NCI-H1092 (cell line): ENCODE measurements at regions not wholly inside any gene's neighbourhood (a gene's known extent, or its start where the extent isn't known, plus 50 kb on each side); places are given as distances from the start of the nearest gene placed in this dataset.
"Not testable (repeated sequence)": the region's sequence is repeated elsewhere in the genome, so short reads cannot be mapped to it uniquely, and the experiment has no call there.

ENCODE experiments used
- DNase-seq: peaks from one replicate; lab custom pipeline; 2025; lab: John Stamatoyannopoulos, UW

DNA sequence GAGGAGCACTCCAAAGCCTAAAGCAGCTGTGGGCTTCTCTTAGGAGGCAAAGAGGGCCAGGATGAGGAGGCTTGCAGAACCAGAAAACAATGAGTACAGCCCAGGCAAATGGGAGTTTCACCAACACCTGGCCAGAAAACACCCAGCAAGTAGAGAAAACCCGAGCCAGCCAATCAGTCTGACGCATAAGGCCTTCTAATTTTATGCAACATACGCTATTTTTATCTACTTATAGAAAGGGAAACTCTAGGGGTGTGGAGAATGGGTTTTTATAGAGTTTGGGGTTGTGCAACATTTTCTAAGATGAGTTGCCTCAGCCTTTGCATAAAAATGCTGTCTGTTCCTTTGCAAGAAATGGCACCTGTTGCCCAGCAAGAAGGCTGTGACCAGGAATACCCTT, 529.0 kb upstream of the CDH5 start:
- DNase-seq: no peak

DNA sequence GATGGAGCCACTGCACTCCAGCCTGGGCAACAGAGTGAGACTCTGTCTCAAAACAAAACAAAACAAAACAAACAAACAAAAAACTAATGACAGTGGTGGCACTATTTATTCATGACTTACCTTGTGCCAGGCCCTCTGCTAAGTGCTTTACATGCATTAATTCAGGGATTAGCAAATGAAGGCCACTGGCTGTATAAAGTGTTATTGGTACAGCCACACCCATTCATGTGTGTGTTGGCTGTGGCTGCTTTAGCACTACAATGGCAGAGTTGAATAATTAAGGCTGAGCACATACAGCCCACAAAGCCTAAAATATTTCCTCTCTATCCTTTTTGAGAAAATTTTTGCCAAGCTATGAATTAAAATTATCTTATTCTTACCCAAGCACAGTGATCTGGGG, 531.8 kb upstream of the CDH5 start:
- no peak for DNase-seq

GRCh38 chr16:65833171-65833871, 533.2 kb upstream of the CDH5 start:
- DNase-seq: no peak

- DNase-seq: no peak
Observed at GRCh38 chr16:65832679-65833078, 533.8 kb upstream of the CDH5 start.

DNA sequence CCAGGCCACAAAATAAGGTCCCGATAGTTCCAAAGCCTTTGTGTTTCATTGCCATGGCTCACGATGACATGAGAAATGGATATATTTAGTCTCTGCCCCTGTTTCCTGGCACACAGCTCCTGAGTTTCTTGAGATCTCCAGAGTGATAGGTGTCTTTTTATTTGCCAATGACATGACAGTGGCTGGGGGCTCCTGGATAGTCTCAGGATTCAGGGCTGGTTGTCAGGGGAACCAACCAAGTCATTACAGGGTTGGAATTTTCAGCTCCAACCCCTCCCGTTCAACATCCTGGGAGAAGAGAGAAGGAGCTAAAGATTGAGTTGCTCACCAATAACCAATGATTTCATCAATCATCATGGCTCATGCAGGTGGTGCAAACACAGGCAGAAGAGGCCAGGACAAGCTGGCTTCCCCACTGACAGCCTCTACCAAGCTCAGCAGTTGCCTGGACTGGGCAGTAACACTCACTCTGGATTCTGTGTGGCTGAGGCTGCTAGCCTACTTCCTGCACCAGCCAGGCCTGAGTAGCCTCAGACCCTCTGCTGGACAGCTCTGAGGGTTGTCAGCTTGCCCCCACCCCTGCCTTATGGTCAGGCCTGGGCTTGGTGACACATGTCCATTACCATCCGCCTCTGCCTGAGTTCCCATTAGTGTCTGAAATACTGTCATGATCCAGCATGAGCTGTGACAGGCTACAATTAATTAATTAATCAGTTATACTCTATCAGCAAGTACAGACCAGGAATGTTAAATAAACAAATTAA, 534.4 kb upstream of the CDH5 start:
- no peak for DNase-seq

DNA sequence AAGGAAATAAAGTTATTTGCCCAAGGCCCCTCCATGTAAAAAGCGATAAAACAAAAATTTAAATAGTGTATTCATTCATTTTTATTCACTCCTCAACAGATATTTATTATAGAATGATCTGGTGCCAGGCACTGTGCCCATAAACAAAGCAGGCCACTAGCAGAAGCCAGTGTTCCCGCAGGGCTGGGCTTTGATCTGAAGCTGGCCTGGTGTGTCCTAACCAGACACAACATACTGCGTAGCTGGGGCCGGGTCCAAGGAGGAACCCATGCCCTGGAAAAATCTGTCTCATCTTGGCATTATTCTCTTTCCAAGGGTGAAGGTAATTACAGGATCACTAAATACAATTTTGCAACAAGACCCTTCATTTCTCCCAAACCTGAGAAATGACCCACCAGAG, 537.4 kb upstream of the CDH5 start:
- DNase-seq: no peak

DNA sequence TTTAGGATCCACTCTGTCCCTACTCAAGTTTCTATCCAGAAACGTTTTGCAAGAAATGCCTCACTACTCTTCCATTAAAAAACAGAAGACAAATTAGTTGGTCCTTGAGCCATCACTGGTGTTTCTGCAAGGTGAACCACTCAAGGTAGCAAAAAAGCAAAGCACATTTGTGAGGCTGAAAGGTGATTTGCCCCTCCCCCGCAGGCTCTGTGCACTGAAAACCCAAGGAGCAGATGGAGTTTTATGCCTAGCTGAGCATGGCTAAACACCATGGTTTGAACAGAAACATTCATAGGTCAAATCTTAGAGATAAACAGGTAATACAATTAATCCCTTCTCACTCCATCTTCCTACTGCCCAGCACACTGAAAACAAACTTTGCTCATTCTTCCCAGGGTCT, 538.2 kb upstream of the CDH5 start:
- DNase-seq: no peak

DNA sequence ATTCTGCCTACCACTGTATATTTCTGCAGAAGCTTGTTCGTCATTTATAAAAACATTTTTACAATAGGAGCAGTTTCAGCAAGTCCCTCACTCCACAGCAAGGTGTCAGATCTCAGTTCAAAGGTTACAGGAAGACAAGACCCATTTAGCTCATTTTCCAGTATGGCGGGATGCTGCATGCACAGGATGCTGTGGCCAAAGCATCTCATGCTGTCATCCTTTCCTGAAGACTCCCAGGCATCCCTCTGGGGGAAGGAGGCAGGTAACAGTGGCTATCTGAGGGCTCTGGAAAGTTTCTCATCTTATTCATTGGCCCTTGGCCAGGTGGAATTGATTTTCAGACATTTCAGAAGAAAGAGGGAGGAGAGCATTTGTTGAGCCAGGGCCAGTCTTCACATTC, 539.3 kb upstream of the CDH5 start:
- DNase-seq: no peak

DNA sequence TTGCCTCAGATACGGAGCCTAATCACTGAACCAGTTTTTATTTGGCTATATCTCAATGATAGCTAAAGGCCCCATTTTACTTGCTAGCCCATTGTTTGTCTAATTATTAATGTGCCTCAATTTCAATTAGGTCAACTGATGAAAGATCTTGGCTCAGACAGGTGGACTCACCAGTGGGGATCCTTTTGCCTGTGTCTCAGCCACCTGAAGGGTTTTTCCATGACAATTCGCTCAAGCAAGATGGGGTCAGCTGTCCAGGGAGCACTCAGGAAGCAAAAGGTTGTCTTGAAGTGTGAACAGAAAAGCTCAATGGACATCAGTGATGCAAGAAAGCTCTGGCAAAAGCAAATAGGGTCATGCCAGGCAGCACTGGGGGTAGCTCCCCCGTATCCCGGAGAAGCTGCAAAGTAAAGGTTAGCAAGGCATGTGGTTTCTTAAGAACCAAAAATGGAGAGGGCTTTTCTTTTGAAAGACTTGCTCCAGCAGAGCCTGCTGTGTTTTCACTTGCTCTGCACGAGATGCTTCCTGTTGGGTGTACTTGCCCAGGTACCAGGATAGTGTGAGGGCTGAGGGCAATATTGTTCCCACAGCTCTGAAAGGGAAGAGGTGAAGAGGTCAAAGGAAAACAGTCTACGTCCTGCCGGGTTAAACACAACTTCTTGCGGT, 541.2 kb upstream of the CDH5 start:
- no peak for DNase-seq

DNA sequence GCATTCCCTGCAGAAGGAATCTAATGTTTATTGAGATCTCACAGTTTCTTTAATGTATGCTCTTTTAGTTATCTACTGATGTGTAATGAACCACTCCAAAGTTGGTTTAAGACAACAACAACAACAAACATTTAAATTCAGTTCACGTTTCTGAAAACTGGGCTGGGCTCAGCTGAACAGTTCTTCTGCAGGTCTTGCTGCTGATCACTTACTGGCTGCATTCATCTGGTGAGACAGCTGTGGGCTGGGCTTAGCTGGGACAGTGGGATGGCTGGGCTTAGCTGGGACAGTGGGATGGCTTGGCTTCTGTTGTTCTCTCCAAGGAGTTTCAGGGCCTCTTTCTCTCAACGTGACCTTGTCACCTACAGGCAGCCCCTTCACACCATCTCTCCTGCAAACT, 544.3 kb upstream of the CDH5 start:
- no peak for DNase-seq

DNA sequence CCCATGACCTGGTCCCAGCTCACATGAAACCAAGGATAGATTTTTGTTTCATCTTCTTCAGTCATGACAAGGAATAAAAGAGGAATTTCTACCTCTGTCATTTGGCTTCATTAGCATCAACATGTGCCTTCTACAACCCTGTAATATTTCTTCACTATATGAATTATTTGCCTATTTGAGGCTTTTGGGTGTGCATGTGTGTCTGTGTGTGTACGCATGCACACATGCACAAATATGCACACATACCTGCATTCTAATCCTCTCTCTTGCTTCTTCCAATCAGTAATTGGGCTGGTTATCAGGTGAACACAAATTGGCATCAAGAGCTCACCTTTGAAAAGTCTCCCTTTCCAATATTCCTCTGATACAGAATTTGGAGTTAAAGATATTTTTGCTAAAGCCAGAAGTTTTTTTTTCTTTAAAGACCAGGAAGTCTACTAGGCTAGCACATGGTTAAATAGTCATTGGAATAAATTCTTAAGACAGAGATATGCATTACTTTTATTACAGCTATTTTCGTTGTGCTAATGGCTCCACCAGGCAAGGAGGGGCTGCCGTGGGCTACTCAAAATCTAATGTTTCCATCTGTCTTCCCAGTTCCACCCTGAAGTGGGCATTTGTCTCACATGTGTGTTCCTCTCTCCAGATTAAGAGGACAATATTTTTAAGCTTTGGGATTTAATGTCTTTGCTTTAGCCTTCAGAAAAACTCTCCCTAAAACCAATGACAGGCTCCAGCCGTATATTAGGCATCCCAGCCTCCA, 547.2 kb upstream of the CDH5 start:
- no peak for DNase-seq

- no peak for DNase-seq
Observed at GRCh38 chr16:65817799-65818198, 548.7 kb upstream of the CDH5 start.

DNA sequence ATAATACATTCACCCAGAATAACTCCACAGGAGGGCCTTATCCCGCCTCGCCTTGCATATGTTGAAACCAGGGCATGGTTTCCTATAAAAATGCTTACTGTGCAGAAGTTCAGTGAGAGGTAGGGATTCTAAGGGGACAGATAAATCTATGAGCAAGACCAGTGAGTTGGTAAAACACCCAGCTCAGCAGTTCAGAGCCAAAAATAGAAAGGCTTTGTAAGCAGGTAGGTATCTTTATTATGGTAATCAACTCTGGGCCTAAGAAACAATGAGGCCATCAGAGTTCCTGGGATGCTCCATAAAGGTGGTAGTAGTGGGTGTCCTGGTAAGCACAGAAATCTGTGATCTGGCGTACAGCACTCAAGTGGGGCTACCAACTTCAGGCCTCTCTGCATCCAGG, 549.4 kb upstream of the CDH5 start:
- no peak for DNase-seq

DNA sequence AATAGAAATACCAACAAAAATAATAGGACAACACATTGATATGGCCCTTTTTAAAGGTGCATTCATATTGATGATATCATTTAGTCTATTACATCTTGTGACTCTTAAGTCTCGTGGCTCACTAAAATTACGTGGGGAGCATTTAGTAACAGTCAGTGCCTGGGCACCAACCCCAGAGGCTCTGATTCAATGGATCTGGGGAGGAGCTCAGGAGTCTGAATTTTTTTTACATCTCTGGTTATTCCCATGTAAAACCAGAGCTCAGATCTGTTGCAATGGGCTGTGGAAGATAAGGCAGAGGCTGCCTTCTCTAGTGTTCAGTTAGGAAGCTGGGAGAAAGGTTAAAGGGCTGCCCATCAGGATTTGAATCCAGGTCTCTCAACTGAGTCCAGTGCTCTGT, 549.9 kb upstream of the CDH5 start:
- DNase-seq: no peak

DNA sequence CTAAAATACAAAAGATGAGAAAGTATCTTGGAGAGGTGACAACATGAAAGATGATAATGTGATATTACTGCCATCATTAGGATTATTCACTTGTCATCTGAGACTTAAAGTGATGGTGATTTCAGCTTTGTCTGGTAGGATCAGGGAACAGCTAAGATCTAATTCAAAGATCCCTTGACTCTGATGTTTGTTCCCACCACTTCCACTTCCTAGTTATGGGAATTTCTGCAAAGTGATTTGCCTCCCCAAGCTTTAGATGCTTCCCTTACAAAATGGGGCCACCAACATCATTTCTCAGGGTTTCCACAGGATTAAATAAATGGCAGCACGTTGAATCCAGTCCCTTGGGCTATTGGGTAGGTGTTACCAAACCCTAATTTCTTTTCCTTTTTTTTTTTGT, 550.8 kb upstream of the CDH5 start:
- no peak for DNase-seq

DNA sequence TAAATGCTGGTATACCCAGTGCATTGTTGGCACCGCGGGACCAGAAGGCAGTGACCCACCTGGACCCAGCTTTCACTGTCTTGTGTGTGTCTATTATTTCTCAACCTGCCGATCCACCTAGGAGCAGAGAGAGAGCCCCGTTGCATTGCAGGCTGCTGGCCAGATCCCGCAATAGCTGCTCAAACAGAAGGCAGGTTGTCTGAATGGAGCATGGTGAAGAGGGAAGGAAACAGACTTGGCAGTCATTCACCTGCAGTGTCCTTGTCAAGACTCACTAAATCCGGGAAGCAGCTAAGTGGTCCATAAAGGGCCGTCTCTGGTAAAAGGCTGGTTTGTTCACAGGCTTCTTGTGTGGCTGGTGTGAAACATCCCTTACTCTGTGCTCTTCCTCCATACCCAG, 552.6 kb upstream of the CDH5 start:
- peak; percentile 8 for DNase-seq

- DNase-seq: peak; percentile 5
Observed at GRCh38 chr16:65809627-65810026, 556.9 kb upstream of the CDH5 start.

DNA sequence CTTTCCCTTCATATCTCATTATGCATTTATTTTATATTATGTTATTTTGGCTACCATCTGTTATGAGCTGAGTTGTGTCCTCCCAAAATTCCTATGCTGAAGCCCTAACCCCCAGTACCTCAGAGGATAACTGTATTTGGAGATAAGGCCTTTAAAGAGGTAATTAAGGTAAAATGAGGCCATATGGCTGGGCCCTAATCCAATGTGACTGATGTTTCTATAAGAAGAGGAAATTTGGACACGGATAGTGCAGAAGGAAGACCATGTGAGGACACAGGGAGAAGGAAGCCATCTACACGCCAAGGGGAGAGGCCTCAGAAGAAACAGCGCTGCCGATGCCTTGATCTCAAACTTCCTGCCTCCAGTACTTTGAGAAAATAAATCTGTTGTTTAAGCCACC, 557.7 kb upstream of the CDH5 start:
- no peak for DNase-seq

DNA sequence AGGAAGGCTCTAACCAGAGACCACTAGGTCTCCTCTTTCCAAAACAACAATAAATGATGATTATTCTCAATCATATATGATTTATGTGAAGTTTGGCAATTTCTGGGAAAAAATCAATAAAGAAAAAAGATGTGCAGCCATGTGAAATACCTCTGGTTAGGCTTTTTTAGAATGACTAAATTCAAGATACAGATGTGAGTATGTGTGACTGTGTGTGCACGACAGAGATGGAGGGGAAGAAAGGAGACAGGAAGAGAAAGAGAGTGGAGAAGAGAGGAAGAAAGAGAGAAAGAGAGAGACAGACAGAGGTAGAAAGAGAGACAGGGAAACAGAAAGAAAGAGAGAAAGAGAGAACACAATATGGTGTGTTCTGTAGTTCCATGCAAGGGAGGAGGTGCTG, 558.6 kb upstream of the CDH5 start:
- no peak for DNase-seq

DNA sequence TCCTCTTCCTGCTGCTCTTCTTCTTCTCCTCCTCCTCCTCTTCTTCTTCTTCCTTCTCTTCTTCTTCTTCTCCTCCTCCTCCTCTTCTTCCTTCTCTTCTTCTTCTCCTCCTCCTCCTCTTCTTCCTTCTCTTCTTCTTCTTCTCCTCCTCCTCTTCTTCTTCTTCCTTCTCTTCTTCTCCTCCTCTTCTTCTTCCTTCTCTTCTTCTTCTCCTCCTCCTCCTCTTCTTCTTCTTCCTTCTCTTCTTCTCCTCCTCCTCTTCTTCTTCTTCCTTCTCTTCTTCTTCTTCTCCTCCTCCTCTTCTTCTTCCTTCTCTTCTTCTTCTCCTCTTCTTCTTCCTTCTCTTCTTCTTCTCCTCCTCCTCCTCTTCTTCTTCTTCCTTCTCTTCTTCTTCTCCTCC, 560.8 kb upstream of the CDH5 start:
- DNase-seq: not testable (repeated sequence)

DNA sequence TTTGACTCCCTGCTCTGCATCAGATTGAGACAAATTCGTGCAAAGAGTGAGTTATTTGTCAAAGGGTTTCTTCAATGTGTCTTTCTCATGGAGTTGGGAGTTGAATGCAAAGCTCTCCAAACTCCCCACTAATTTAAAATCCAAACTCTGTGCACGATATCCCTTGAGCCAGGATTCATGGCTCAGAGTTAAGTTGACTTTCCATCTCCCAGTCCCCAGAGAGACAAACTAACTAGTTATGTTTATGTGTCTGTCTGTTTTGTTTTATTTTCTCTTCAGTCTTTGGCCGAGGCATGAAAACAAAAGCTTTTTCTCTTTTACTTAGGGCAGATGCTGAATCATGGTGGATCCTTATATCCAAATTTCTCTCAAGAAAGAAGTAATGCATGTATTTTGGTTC, 570.0 kb upstream of the CDH5 start:
- DNase-seq: no peak

DNA sequence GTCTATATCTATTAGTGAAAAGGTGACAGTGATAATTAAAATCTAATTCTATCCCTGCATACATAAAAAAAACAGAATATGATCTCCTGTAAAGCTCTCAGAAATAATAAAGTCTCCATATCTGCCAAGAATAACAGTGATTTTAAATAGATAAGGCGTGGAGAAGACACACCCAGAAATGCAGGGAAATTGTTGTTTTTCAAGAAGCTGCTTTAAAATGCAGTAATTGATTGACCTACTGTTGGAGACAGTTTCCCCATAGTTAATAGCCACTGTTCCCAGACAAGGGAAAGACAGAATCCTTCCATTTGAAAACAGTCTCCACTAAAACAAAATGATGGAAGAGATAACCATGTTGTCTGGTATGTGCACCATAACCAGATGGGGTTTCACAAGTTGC, 571.5 kb upstream of the CDH5 start:
- no peak for DNase-seq

DNA sequence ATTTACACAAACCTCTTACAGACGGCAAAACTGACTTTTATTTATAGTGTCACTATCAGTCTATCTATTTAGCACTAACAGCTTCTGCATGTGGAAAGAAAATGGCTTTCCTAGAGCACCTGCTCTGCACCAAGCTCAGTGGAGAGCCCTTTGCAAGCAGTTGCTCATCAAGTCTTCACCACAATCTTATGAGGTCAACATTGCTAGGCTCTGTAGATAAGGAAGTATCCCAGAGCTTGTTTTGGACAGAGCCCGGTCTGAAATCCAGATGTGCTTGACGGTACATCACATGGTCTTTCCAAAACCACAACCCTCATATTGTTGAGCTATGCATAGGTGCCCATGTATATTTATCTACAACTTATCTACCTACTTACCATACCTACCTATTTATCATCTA, 572.7 kb upstream of the CDH5 start:
- no peak for DNase-seq
